ENCODE measurements at regions not wholly inside any gene's neighbourhood (a gene's known extent, or its start where the extent isn't known, plus 50 kb on each side); places are given as distances from the start of the nearest gene placed in this dataset.
"Not testable (repeated sequence)": the region's sequence is repeated elsewhere in the genome, so short reads cannot be mapped to it uniquely, and the experiment has no call there.

GRCh38 chr10:123348691-123349572, 194.7 kb downstream of the BUB3 start:
- H3K9me3 Mint-ChIP-seq: no peaks in the 10 kb centered on the region
- no peak for DNase-seq
- H3K27ac Mint-ChIP-seq: no peak overlapping the region

DNA sequence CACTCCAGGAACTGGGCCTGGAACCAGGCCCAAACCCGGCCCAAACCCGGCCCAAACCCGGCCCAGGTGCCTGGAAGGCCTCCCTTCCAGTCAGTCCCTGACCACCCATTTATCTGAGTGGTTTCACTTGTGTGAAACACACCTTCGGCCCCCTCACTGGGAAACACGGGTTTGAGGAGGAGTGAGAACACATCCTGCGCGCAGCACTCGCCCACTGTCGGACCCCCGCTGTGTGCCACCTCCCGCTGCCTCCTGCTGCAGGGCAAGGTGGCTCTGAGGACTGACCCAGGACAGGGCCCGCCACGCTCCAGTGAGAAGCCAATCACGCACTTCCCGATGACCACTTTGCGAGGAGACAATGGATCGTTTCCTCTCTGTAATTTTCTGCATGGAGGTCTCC, 197.5 kb downstream of the BUB3 start:
- H3K36me3 Mint-ChIP-seq: no peaks in the 10 kb centered on the region
- H3K4me1 Mint-ChIP-seq: no peaks in the 10 kb centered on the region
- no peaks in the 10 kb centered on the region for H3K9me3 Mint-ChIP-seq
- ATAC-seq (ENCODE audit: low read depth in 2 of 2): no peak
- peaks cover 18 to 50% (median 25%) of the 10 kb centered on the region in 3 donors for H3K27me3 Mint-ChIP-seq
- no peak overlapping the region for H3K4me3 Mint-ChIP-seq
- DNase-seq: no peak
- no peak overlapping the region for H3K27ac Mint-ChIP-seq

More at GRCh38 chr10:123348691-123349572, 194.7 kb downstream of the BUB3 start:
- Mint-ChIP-seq H3K27me3 (peaks cover 0 to 29% (median 9%) of the 10 kb centered on the region in 3 donors), H3K4me3 (no peak overlapping the region), H3K4me1 (no peaks in the 10 kb centered on the region), H3K36me3 (no peaks in the 10 kb centered on the region)
- ATAC-seq (ENCODE audit: low read depth in 2 of 2): no peak

GRCh38 chr10:123354521-123354920, 200.3 kb downstream of the BUB3 start:
- Mint-ChIP-seq H3K27me3 (peaks cover 18 to 48% (median 27%) of the 10 kb centered on the region in 3 donors), H3K4me3 (no peak overlapping the region), H3K27ac (no peak overlapping the region), H3K36me3 (no peaks in the 10 kb centered on the region), H3K4me1 (no peaks in the 10 kb centered on the region), H3K9me3 (no peaks in the 10 kb centered on the region)
- no peak for DNase-seq
- no peak for ATAC-seq (ENCODE audit: low read depth in 2 of 2)

DNA sequence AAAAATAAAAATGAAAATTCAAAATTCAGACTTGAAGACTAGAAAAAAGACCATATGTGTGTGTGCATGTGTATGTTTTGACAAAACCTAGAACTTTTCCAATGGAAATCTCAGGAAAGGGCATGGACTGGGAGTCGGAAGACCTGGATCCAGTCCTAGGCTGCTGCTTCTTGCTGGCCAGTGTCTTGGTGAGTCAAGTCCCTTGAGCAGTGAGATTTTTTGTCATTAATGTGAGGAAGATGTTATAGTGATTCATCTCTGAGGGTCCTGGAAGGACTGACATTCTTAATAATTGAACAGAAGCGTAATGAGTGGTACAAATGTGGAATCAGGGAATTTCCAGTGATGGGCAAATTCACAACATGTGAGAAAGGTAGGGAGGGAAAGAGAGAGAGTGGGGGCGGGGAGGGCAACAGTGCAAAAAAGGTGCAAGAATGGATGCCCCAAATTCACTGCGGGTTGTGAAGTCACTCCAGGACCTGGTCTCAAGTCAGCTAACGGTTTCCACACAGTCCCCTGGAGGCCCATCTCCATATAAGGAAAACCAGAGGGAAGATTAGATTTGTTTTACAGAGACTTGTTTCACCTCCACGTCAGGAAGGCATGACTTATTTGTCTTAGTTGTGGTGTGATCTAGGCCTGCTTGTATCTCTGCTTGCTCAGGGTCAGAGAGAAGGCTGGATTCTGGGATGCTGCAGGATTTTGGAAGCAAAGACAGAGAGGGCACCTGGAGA, 201.7 kb downstream of the BUB3 start:
- ATAC-seq (ENCODE audit: low read depth in 2 of 2): no peak
- peaks cover 24 to 36% (median 31%) of the 10 kb centered on the region in 3 donors for H3K27me3 Mint-ChIP-seq
- H3K9me3 Mint-ChIP-seq: peaks cover 0 to 3% (median 0%) of the 10 kb centered on the region in 7 donors
- no peak overlapping the region for H3K27ac Mint-ChIP-seq
- H3K4me3 Mint-ChIP-seq: no peak overlapping the region
- DNase-seq: no peak
- no peaks in the 10 kb centered on the region for H3K36me3 Mint-ChIP-seq
- H3K4me1 Mint-ChIP-seq: no peaks in the 10 kb centered on the region

DNA sequence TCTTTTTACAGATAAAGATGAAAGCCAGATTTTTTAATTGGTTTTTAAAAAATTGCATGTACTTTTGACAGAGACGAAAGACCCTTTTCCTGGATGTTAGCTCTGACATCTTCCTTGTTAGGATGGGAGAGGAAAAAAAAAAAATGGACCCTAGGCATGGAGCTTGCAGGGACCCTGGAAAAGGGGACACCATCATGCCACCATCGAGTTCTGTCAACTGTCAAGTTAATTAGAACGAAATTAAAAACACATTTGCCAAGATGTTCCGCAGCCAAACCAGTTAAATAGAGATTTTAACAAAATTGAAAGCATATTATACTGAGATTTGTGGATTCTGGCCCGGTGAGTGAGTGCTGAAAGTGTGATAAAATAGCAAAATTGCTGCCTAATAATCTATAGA, 202.6 kb downstream of the BUB3 start:
- peaks cover 0 to 6% (median 0%) of the 10 kb centered on the region in 7 donors for H3K9me3 Mint-ChIP-seq
- DNase-seq (no peak), ATAC-seq (ENCODE audit: low read depth in 2 of 2) (no peak)
- H3K27ac Mint-ChIP-seq: no peak overlapping the region
- no peaks in the 10 kb centered on the region for H3K36me3 Mint-ChIP-seq
- H3K27me3 Mint-ChIP-seq: peaks cover 27 to 36% (median 32%) of the 10 kb centered on the region in 3 donors
- H3K4me3 Mint-ChIP-seq: no peak overlapping the region
- no peaks in the 10 kb centered on the region for H3K4me1 Mint-ChIP-seq

DNA sequence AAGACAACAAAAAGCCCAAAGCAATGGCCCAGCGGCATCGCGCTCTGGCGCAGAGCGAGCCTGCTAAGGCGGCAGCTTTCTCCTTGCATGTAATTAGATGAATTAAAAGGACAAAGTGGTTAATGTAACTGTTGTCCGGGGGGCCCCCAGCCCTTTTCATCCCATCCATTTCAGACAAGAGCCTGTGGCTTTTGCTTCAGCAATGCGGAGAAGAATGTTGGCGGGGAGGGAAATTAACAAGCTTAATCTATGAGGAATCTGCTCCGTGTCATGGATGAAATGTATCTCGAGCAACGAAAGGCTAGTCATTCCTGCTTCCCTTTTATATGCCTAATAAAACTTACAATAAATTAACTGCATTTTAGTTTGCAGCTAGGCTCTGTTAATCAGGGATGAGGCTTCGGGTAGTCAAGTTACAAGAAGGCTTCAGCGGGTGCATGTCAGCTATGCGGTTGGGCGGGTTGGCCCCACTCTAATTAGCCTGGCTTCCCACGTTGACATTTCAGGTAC, 203.3 kb downstream of the BUB3 start:
- Mint-ChIP-seq H3K36me3 (no peaks in the 10 kb centered on the region), H3K4me3 (no peak overlapping the region), H3K9me3 (peaks cover 0 to 6% (median 0%) of the 10 kb centered on the region in 7 donors), H3K4me1 (no peaks in the 10 kb centered on the region), H3K27me3 (peaks cover 29 to 36% (median 30%) of the 10 kb centered on the region in 3 donors), H3K27ac (no peak overlapping the region)
- DNase-seq (no peak), ATAC-seq (ENCODE audit: low read depth in 2 of 2) (no peak)

GRCh38 chr10:123359539-123359938, 205.3 kb downstream of the BUB3 start:
- peaks cover 0 to 6% (median 0%) of the 10 kb centered on the region in 7 donors for H3K9me3 Mint-ChIP-seq
- no peak for ATAC-seq (ENCODE audit: low read depth in 2 of 2)
- peaks cover 27 to 31% (median 28%) of the 10 kb centered on the region in 3 donors for H3K27me3 Mint-ChIP-seq
- H3K4me1 Mint-ChIP-seq: no peaks in the 10 kb centered on the region
- DNase-seq: no peak
- H3K27ac Mint-ChIP-seq: no peak overlapping the region
- H3K36me3 Mint-ChIP-seq: no peaks in the 10 kb centered on the region
- H3K4me3 Mint-ChIP-seq: no peak overlapping the region

GRCh38 chr10:123361832-123362231, 207.6 kb downstream of the BUB3 start:
- DNase-seq: no peak
- ATAC-seq (ENCODE audit: low read depth in 2 of 2): no peak
- no peak overlapping the region for H3K4me3 Mint-ChIP-seq
- H3K27me3 Mint-ChIP-seq: peaks cover 5 to 14% (median 10%) of the 10 kb centered on the region in 3 donors
- no peak overlapping the region for H3K27ac Mint-ChIP-seq
- H3K36me3 Mint-ChIP-seq: no peaks in the 10 kb centered on the region
- peaks cover 0 to 6% (median 0%) of the 10 kb centered on the region in 7 donors for H3K9me3 Mint-ChIP-seq
- H3K4me1 Mint-ChIP-seq: no peaks in the 10 kb centered on the region

- H3K27me3 Mint-ChIP-seq: peaks cover 5 to 22% (median 9%) of the 10 kb centered on the region in 3 donors
- peaks cover 0 to 10% of the 10 kb centered on the region in 2 donors for H3K36me3 Mint-ChIP-seq
- no peak overlapping the region for H3K4me3 Mint-ChIP-seq
- no peak overlapping the region for H3K27ac Mint-ChIP-seq
- no peaks in the 10 kb centered on the region for H3K4me1 Mint-ChIP-seq
- ATAC-seq (ENCODE audit: low read depth in 2 of 2): no peak
- DNase-seq: no peak
- peaks cover 3 to 24% (median 12%) of the 10 kb centered on the region in 7 donors for H3K9me3 Mint-ChIP-seq
Measured at GRCh38 chr10:123367195-123367594, 213.0 kb downstream of the BUB3 start.

GRCh38 chr10:123371626-123372025, 217.4 kb downstream of the BUB3 start:
- ATAC-seq (ENCODE audit: low read depth in 2 of 2); H3K4me1 Mint-ChIP-seq; DNase-seq; H3K4me3 Mint-ChIP-seq; H3K27ac Mint-ChIP-seq: not testable (repeated sequence)
- peaks cover 0 to 10% of the 10 kb centered on the region in 2 donors for H3K36me3 Mint-ChIP-seq
- peaks cover 15 to 42% (median 18%) of the 10 kb centered on the region in 3 donors for H3K27me3 Mint-ChIP-seq
- peaks cover 3 to 29% (median 12%) of the 10 kb centered on the region in 7 donors for H3K9me3 Mint-ChIP-seq

GRCh38 chr10:123373591-123373990, 219.4 kb downstream of the BUB3 start:
- Mint-ChIP-seq H3K27ac (no peak overlapping the region), H3K36me3 (peaks cover 0 to 10% of the 10 kb centered on the region in 2 donors), H3K9me3 (peaks cover 3 to 29% (median 12%) of the 10 kb centered on the region in 7 donors), H3K27me3 (peaks cover 13 to 40% (median 15%) of the 10 kb centered on the region in 3 donors), H3K4me1 (no peaks in the 10 kb centered on the region), H3K4me3 (no peak overlapping the region)
- DNase-seq: no peak
- no peak for ATAC-seq (ENCODE audit: low read depth in 2 of 2)

DNA sequence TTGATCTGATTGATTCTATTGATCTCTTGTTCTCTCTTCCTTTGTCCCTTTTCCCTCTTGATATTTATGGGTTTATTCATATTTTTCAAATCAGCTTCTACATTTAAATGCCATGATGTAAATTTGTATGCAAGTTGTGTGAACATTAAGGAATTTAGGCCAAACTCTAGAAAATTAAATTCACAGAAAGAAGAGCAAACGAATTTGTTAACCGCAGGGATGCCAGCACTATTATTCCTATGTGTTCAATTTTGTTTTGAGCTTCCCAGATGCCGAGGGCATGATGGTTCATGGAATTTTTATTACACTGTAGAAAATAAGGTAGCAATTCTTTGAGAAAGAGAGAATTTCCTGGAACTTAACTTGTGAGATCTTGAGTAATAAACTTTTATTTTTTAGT, 220.9 kb downstream of the BUB3 start:
- H3K4me3 Mint-ChIP-seq: no peak overlapping the region
- no peak for ATAC-seq (ENCODE audit: low read depth in 2 of 2)
- no peak overlapping the region for H3K27ac Mint-ChIP-seq
- H3K9me3 Mint-ChIP-seq: peaks cover 0 to 22% (median 6%) of the 10 kb centered on the region in 7 donors
- no peaks in the 10 kb centered on the region for H3K4me1 Mint-ChIP-seq
- peaks cover 0 to 3% of the 10 kb centered on the region in 2 donors for H3K36me3 Mint-ChIP-seq
- H3K27me3 Mint-ChIP-seq: peaks cover 10 to 45% (median 23%) of the 10 kb centered on the region in 3 donors
- DNase-seq: no peak

GRCh38 chr10:123375738-123376137, 221.5 kb downstream of the BUB3 start:
- Mint-ChIP-seq H3K27ac (no peak overlapping the region), H3K4me3 (no peak overlapping the region), H3K4me1 (no peaks in the 10 kb centered on the region), H3K36me3 (no peaks in the 10 kb centered on the region), H3K27me3 (peaks cover 16 to 49% (median 30%) of the 10 kb centered on the region in 3 donors), H3K9me3 (peaks cover 0 to 16% (median 2%) of the 10 kb centered on the region in 7 donors)
- no peak for DNase-seq
- ATAC-seq (ENCODE audit: low read depth in 2 of 2): no peak
